ENCODE measurements at regions not wholly inside any gene's neighbourhood (a gene's known extent, or its start where the extent isn't known, plus 50 kb on each side); places are given as distances from the start of the nearest gene placed in this dataset.
A peak's percentile ranks its signal among the peaks of the same experiment; 100 is the strongest.

- peak; percentile 6 for DNase-seq (ENCODE audit: low read depth)
Observed at GRCh38 chr18:29693334-29693733, 1349.2 kb downstream of the DSC3 start.

- no peak for DNase-seq (ENCODE audit: low read depth)
Observed at GRCh38 chr18:29681578-29681977, 1361.0 kb downstream of the DSC3 start.

GRCh38 chr18:29664278-29665036 lies 1378.1 kb downstream of the DSC3 start:
- peak; percentile 20 for DNase-seq (ENCODE audit: low read depth)

GRCh38 chr18:29661924-29662323 lies 1380.6 kb downstream of the DSC3 start:
- no peak for DNase-seq (ENCODE audit: low read depth)

- DNase-seq (ENCODE audit: low read depth) = no peak
Observed at GRCh38 chr18:29660777-29661176, 1381.8 kb downstream of the DSC3 start.

GRCh38 chr18:29653671-29654215 lies 1388.8 kb downstream of the DSC3 start:
- no peak for DNase-seq (ENCODE audit: low read depth)

GRCh38 chr18:29652797-29653196 lies 1389.7 kb downstream of the DSC3 start:
- DNase-seq (ENCODE audit: low read depth) = no peak

GRCh38 chr18:29651122-29651680 lies 1391.3 kb downstream of the DSC3 start:
- peak; percentile 79 for DNase-seq (ENCODE audit: low read depth)

- DNase-seq (ENCODE audit: low read depth) = no peak
Observed at GRCh38 chr18:29648891-29649290, 1393.7 kb downstream of the DSC3 start.

GRCh38 chr18:29647700-29648099 lies 1394.8 kb downstream of the DSC3 start:
- DNase-seq (ENCODE audit: low read depth) = no peak

GRCh38 chr18:29644276-29644675 lies 1398.3 kb downstream of the DSC3 start:
- DNase-seq (ENCODE audit: low read depth) = peak; percentile 10

GRCh38 chr18:29629493-29630036 lies 1413.0 kb downstream of the DSC3 start:
- no peak for DNase-seq (ENCODE audit: low read depth)

- no peak for DNase-seq (ENCODE audit: low read depth)
Observed at GRCh38 chr18:29626094-29626493, 1416.4 kb downstream of the DSC3 start.

- no peak for DNase-seq (ENCODE audit: low read depth)
Observed at GRCh38 chr18:29616867-29617266, 1425.7 kb downstream of the DSC3 start.

- no peak for DNase-seq (ENCODE audit: low read depth)
Observed at GRCh38 chr18:29608982-29609381, 1432.1 kb upstream of the CDH2 start.

- no peak for DNase-seq (ENCODE audit: low read depth)
Observed at GRCh38 chr18:29605365-29605764, 1428.4 kb upstream of the CDH2 start.

GRCh38 chr18:29596959-29597358 lies 1420.0 kb upstream of the CDH2 start:
- no peak for DNase-seq (ENCODE audit: low read depth)

GRCh38 chr18:29594493-29594892 lies 1417.6 kb upstream of the CDH2 start:
- DNase-seq (ENCODE audit: low read depth) = no peak

- no peak for DNase-seq (ENCODE audit: low read depth)
Observed at GRCh38 chr18:29588446-29589100, 1411.6 kb upstream of the CDH2 start.

- no peak for DNase-seq (ENCODE audit: low read depth)
Observed at GRCh38 chr18:29586210-29586609, 1409.3 kb upstream of the CDH2 start.

GRCh38 chr18:29560270-29560669 lies 1383.3 kb upstream of the CDH2 start:
- DNase-seq (ENCODE audit: low read depth) = no peak

- DNase-seq (ENCODE audit: low read depth) = no peak
Observed at GRCh38 chr18:29556070-29556469, 1379.1 kb upstream of the CDH2 start.

GRCh38 chr18:29549759-29550158 lies 1372.8 kb upstream of the CDH2 start:
- no peak for DNase-seq (ENCODE audit: low read depth)
